Tibial artery (tissue), 4 donors: ENCODE measurements at regions not wholly inside any gene's neighbourhood (a gene's known extent, or its start where the extent isn't known, plus 50 kb on each side); places are given as distances from the start of the nearest gene placed in this dataset.

Source experiments
- DNase-seq, 2 donors: peaks; one replicate each; pipeline ENCODE4 v3.0.0-alpha.2; 2019
- H3K27ac ChIP-seq, 2 donors: fragments of 200-600 bp; sonication (generic) in 1 of 2; 1 replicate in 1 of 2; 2 replicates in 1 of 2; pipeline ENCODE4 v1.5.1; 2018 to 2019; ENCODE audit warnings: mild to moderate bottlenecking in 1 of 2
- H3K27me3 ChIP-seq, 2 donors: fragments of 200-600 bp; sonication (generic) in 1 of 2; one replicate each; pipeline versions ENCODE4 v1.5.1 to v1.6.0; 2016 to 2019
- H3K36me3 ChIP-seq, 3 donors: fragments of 200-600 bp; sonication (generic) in 2 of 3; one replicate each; pipeline ENCODE4 v1.5.1; 2016 to 2019; ENCODE audit warnings: mild to moderate bottlenecking in 2 of 3
- H3K4me1 ChIP-seq, 4 donors: fragments of 200-600 bp; sonication (generic) in 2 of 4; 1 replicate in 3 of 4; 2 replicates in 1 of 4; pipeline ENCODE4 v1.5.1; 2016 to 2019
- H3K4me3 ChIP-seq, 2 donors: fragments of 200-600 bp; sonication (generic) in 1 of 2; 1 replicate in 1 of 2; 2 replicates in 1 of 2; pipeline ENCODE4 v1.5.1; 2018 to 2019; ENCODE audit warnings: mild to moderate bottlenecking in 2 of 2
- H3K9me3 ChIP-seq, 3 donors: fragments of 200-600 bp; sonication (generic) in 1 of 3; one replicate each; pipeline ENCODE4 v1.5.1; 2016 to 2019
- CTCF ChIP-seq, 2 experiments: fragments of 200-600 bp in 1 of 2; fragments of 450-650 bp in 1 of 2; IDR thresholded peaks; one replicate each; pipeline ENCODE4 v1.5.1; 2017 to 2019; ENCODE audit warnings: antibody characterized with exemption in 2 of 2, mild to moderate bottlenecking in 1 of 2, moderate library complexity in 1 of 2
- intact Hi-C: fragments of 100-400 bp; cut with DNase I; formaldehyde crosslinking; loops from one replicate; pipeline ENCODE4 v1.15.0; 2023; ENCODE audit warnings: low total_unique reads

GRCh38 chr15:54987881-54988280, 208.9 kb downstream of the RSL24D1 start:
- peaks cover 0 to 21% (median 0%) of the 10 kb centered on the region in 4 donors for H3K4me1 ChIP-seq
- no peaks in the 10 kb centered on the region for H3K36me3 ChIP-seq
- no peaks in the 10 kb centered on the region for H3K9me3 ChIP-seq
- no peak overlapping the region for H3K4me3 ChIP-seq
- DNase-seq: no peak
- H3K27me3 ChIP-seq: no peaks in the 10 kb centered on the region
- intact Hi-C loops: no loop called here
- no peak overlapping the region for H3K27ac ChIP-seq
- no peak for TF ChIP-seq CTCF (IDR thresholded peaks at IDR 0.05)

GRCh38 chr15:54979964-54980363, 216.8 kb downstream of the RSL24D1 start:
- no peak overlapping the region for H3K27ac ChIP-seq
- H3K4me3 ChIP-seq: no peak overlapping the region
- no peaks in the 10 kb centered on the region for H3K27me3 ChIP-seq
- no peaks in the 10 kb centered on the region for H3K9me3 ChIP-seq
- DNase-seq: no peak
- no peaks in the 10 kb centered on the region for H3K36me3 ChIP-seq
- H3K4me1 ChIP-seq: peaks cover 0 to 11% (median 0%) of the 10 kb centered on the region in 4 donors
- no peak for TF ChIP-seq CTCF (IDR thresholded peaks at IDR 0.05)
- intact Hi-C loops: no loop called here

- Histone ChIP-seq H3K27me3 (no peaks in the 10 kb centered on the region), H3K36me3 (peaks cover 0 to 7% (median 0%) of the 10 kb centered on the region in 3 donors), H3K4me3 (no peak overlapping the region), H3K9me3 (peaks cover 0 to 20% (median 0%) of the 10 kb centered on the region in 3 donors), H3K27ac (peak overlapping the region; percentile 62 to 75), H3K4me1 (peaks cover 0 to 34% (median 15%) of the 10 kb centered on the region in 4 donors)
- DNase-seq: no peak
- TF ChIP-seq CTCF (IDR thresholded peaks at IDR 0.05): no peak
- intact Hi-C loops: no loop called here
Observed at GRCh38 chr15:54962637-54963036, 234.1 kb downstream of the RSL24D1 start.

- DNase-seq: no peak
- intact Hi-C loops: no loop called here
- H3K36me3 ChIP-seq: peaks cover 0 to 7% (median 0%) of the 10 kb centered on the region in 3 donors
- H3K4me1 ChIP-seq: peaks cover 0 to 47% (median 16%) of the 10 kb centered on the region in 4 donors
- no peak for TF ChIP-seq CTCF (IDR thresholded peaks at IDR 0.05)
- H3K27ac ChIP-seq: peak overlapping the region; percentile 62 to 75
- H3K4me3 ChIP-seq: no peak overlapping the region
- H3K9me3 ChIP-seq: peaks cover 0 to 13% (median 0%) of the 10 kb centered on the region in 3 donors
- H3K27me3 ChIP-seq: no peaks in the 10 kb centered on the region
Observed at GRCh38 chr15:54960266-54960665, 236.5 kb downstream of the RSL24D1 start.

GRCh38 chr15:54941417-54941816, 255.3 kb downstream of the RSL24D1 start:
- Histone ChIP-seq H3K9me3 (no peaks in the 10 kb centered on the region), H3K27ac (no peak overlapping the region), H3K4me1 (peaks cover 0 to 17% (median 9%) of the 10 kb centered on the region in 4 donors), H3K36me3 (no peaks in the 10 kb centered on the region), H3K4me3 (no peak overlapping the region), H3K27me3 (no peaks in the 10 kb centered on the region)
- no peak for DNase-seq
- TF ChIP-seq CTCF (IDR thresholded peaks at IDR 0.05): no peak
- intact Hi-C loops: no loop called here

GRCh38 chr15:54917312-54917711, 279.4 kb downstream of the RSL24D1 start:
- Histone ChIP-seq H3K36me3 (no peaks in the 10 kb centered on the region), H3K27ac (no peak overlapping the region), H3K4me3 (no peak overlapping the region), H3K4me1 (no peaks in the 10 kb centered on the region), H3K9me3 (no peaks in the 10 kb centered on the region), H3K27me3 (no peaks in the 10 kb centered on the region)
- DNase-seq: no peak
- TF ChIP-seq CTCF (IDR thresholded peaks at IDR 0.05): no peak
- intact Hi-C loops: no loop called here
